Pulmonary artery endothelial cell (primary cell): ENCODE measurements at regions not wholly inside any gene's neighbourhood (a gene's known extent, or its start where the extent isn't known, plus 50 kb on each side); places are given as distances from the start of the nearest gene placed in this dataset.
"Not testable (repeated sequence)": the region's sequence is repeated elsewhere in the genome, so short reads cannot be mapped to it uniquely, and the experiment has no call there.

ENCODE experiments used
- DNase-seq: peaks from one replicate; pipeline ENCODE4 v3.0.0-alpha.2; 2011; ENCODE audit warnings: low read depth, low spot score

DNA sequence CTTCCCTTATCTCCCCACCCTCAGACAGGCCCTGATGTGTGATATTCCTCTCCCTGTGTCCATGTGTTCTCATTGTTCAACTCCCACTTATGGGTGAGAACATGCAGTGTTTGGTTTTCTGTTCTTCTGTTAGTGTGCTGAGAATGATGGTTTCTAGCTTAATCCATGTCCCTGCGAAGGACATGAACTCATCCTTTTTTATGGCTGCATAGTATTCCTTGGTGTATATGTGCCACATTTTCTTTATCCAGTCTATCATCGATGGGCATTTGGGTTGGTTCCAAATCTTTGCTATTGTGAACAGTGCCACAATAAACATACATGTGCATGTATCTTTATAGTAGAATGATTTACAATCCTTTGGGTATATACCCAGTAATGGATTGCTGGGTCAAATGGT lies 207.6 kb downstream of the RASSF9 start:
- not testable (repeated sequence) for DNase-seq

DNA sequence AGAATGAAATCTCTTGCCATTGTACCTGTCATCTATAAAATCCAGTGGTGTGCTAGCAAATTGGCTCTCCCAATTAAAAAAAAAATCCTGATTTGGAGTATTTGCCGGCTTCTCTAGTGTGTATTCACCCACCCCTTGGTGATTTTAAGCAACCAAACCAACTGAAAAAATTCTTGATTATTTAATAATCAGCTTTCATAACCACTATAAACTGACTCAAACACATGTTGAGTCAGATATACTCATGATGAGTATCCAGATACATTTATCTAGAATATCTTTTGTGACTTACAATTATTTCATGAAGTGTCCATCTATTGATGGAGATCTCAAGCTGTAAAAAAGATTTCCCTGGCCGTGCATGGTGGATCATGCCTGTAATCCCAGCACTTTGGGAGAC lies 205.4 kb downstream of the RASSF9 start:
- DNase-seq, result no peak

DNA sequence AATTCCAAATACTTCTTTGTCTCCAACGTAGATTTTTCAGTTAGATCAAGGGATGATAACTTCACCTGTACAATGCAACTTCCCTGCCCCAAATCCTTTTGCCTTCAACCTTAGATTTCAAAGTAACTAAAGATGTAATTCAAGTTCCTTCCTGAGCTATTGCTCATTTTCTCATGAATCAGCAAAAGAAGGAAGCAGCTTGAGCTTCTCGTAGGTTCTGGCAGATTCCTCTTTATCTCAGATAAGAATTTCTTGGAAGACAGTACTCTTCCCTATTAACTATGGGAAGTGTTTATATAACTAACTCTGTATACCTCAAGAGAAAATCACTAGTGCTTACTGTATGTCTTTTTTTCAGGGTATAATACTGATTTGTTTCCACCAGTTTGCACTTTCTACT lies 203.8 kb downstream of the RASSF9 start:
- DNase-seq, result no peak

DNA sequence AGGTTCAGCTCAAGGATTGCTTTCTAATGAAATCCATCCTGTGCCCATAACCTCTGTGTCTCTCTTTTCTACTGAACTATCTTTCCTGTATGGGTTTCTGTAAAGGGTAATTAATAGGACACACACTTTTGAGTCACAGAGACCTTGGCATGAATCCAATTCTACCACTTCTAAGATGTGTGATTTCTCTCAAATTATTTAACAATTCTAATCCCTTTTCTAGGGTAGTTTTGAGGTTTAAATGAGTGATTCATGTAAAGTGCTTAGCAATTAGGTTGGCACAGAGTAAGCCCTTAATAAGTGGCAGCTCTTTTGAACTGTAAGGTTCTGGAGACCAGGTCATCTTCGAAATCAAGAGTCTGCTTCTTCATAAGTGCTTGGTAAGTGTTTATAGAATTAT lies 202.7 kb downstream of the RASSF9 start:
- no peak for DNase-seq

DNA sequence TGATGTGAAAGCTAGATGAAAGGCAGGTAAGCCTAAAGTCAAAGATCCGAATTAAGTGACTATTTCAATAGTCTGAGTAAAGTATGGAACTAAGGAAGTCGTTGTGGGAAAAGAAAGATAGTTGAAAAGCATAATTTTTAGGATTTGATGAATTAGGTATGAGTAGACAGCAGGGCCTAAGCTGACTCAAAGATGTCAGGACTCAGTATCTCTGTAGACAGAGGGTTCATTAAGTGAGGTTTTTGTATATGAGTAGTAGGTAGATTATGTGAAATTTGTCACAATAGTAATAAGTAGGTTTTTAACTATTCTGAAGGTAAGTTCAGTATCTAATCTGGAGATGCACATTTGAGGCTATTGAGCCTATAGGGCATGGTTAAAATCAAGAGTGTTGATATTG lies 196.4 kb downstream of the RASSF9 start:
- DNase-seq, result no peak

DNA sequence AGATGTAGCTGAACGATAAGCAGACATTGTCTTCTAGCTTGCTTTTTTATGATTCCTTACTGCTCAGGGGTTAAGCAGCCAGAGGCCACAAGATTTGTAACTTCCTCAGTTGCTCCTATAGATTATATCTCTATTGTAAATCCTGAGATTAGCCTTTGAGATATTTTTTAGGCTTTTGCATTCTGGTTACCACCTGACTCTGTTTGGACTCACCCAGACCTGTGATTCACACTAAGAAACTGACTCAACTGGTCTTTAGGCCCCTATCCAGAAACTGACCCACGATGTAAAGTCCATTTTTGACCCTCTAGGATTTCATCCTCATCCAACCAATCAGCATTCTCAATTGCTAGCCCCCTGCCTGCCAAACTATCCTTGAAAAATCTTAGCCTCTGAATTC lies 194.4 kb downstream of the RASSF9 start:
- DNase-seq, result no peak

DNA sequence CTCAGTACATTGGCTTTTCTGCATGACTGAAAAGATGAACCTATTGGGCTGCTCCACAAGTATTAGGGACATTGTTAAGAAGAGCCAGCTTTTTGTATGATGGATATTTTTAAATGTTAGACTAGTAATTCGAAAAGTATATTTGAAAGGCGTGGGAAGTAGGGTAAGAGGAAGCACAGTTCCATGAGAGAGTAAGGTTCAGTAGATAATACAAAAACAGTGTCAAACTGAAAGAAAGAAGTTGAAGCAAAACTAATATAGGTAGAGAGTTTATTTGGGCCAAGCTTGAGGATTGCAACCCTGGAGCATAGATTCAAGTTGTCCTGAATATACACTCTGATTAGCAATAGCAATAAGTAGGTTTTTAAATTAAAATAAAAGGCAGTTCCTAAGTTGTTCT lies 193.9 kb downstream of the RASSF9 start:
- no peak for DNase-seq

DNA sequence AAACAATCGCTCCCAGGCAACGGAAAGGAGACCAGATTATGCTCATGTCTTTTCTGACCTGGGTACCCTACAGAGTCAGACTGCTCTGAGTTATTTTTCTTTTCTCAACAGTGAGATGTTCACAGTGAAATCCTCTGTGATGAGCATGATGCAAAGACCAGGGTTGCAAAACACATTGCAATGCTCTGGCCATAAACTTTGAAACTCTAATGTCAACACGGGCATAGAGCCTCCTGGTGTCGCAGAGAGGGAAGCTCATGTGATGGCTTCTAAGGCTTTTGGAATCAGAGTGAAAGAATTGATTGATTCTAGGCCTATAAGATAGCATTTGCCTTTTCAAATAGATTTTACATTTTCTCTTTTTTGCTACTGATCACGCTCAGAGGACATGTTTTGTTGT lies 193.4 kb downstream of the RASSF9 start:
- DNase-seq, result no peak

DNA sequence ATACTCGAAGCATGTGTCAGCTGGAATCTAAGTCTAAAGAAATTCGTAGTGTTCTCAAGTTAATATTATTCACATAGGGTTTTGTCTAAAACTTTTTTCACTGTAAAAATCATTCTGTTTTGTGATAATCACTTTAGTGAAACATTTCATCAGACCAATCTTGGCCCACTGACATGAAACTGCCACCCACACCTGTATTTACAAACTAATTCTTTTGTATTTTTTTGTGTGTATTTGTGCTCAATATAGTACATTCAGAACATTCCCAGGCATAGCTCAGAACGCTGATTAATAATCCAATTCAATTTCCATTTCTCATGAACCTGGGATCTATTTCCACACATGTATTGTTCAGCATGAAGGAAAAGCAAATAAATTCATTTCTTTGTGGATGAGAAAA lies 191.7 kb downstream of the RASSF9 start:
- no peak for DNase-seq

DNA sequence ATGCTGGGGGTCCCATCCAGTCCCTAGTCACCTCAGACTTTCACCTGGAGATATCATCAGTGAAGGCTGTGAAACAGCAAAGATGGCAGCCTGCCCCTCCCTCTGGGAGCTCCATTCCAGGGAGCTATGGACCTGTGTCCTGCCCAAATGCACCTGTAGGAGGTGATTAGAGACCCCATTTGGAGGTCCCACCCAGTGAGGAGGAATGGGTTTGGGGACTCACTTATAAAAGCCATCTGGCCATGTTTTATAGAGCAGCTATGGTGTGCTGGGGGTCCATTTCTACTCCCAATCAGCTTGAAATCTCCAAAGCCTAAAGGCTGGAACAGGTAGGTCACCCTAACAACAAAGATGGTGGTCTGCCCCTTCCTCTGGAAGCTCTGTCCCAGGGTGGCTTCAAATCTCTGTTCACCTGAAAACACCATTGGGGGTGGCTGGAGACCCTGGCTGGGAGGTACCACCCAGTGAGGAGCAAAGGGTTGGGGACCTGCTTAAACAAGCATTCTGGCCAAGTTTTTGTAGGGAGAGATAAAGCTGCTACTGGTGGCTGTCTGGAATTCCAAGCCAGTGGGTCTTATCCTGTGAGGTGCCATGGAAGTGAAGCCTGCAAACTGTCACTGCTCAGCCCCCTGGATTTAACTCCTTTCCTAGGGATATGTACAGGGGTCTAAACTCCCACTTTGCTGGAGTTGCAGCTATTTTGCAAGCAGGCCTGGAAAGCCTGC lies 182.3 kb downstream of the RASSF9 start:
- no peak for DNase-seq

DNA sequence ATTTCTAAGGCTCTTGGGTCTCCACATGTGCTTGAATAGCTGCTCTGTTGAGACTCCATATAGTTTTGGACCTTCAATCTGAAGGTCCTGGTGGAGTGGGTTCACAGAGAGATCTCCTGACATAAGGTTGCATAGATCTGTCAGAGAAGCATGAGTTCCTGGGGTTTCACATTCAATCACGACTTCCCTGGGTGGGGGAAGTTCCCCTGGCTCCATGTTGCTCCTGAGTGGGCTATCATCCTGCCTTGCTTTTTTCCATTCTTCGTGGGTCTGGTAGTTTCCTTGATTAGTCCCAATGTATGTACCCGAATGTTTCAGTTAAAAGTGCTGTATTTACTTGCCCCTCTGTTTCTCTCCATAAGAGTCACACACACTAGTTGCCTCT lies 181.8 kb downstream of the RASSF9 start:
- no peak for DNase-seq

DNA sequence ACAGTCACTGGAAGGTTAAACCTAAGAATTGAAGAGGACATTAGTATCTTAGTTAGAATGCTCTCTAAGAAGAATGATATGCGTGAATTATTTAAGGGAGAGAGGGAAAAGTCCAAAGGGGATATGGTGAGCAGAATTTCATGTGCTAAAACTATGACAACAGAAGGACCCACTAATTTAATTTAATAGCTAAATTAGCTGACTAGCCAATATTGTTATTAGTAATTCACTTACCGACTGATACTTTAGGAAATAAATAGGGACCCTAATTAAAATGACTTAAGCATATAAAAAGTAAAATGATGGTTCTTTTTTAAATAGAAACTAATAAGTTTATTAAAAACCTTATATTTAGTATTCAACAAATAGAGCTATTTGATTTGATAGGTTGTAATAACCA lies 179.6 kb downstream of the RASSF9 start:
- DNase-seq, result no peak

DNA sequence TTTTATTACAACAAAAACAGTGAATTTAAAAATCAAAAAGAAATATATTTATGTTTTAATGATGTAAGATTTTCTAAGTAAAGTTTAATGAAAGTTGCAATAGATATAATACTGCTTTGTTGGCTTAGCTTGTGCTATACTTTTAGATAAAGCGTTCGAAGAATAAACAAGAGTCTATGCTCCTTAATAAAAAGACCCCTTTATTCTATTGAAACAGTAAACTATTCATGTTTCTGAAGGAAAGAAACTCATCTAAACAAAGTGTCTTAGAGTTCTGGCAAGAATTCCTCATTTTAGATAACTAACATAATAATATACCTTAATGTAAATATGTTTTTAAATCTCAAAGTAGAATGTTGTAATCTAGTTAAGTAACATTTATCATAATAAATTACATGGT lies 179.0 kb downstream of the RASSF9 start:
- no peak for DNase-seq

DNA sequence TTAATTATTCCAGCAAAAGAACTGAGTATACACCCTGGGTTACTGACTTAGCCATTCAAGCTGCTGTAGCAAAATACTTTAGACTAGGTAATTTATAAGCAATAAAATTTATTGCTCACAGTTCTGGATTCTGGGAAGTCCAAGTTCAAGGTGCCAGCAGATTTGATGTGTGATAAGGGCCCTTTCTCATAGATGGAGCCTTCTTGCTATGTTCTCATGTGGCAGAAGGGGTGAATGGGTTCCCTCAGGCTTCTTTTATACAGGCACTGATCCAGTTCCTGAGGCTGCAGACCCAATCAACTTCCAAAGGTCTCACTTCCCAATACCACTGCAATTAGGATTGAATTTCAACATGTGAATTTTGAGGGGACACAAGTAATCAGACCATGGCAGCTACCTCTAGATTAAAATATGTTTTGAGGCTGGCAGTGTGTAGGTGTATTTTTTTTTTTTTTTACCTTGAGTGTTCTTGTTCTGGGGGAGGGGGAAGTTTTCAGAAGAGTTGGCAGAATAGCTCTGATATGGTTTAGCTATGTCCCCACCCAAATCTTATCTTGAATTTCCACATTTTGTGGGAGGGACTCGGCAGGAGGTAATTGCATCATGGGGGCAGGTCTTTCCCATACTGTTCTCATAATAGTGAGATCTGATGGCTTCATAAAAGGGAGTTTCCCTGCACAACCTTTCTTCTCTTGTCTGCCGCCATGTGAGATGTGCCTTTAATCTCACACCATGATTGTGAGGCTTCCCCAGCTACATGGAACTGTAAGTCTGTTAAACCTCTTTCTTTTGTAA lies 178.2 kb downstream of the RASSF9 start:
- DNase-seq, result no peak

DNA sequence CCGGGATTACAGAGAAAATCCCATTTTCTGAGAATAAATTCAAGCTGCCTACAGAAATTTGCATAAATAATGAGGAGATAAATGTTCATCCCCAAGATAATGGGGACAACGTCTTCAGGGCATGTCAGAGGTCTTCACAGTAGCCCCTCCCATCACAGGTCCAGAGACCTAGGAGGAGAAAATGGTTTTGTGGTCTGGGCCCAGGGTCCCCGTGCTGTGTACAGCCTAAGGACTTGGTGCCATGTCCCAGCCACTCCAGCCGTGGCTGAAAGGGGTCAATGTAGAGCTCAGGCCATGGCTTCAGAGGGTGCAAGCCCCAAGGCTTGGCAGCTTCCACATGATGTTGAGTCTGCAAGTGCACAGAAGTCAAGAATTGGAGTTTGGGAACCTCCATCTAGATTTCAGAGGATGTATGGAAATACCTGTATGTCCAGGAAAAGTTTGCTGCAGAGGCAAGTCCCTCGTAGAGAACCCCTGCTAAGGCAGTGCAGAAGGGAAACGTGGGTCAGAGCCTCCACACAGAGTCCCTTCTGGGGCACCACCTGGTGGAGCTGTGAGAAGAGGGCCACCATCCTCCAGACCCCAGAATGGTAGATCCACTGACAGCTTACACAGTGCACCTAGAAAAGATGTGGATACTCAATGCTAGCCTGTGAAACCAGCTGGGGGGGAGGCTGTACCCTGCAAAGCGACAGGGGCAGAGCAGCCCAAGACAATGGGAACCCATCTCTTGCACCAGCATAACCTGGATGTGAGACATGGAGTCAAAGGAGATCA lies 176.3 kb downstream of the RASSF9 start:
- no peak for DNase-seq

DNA sequence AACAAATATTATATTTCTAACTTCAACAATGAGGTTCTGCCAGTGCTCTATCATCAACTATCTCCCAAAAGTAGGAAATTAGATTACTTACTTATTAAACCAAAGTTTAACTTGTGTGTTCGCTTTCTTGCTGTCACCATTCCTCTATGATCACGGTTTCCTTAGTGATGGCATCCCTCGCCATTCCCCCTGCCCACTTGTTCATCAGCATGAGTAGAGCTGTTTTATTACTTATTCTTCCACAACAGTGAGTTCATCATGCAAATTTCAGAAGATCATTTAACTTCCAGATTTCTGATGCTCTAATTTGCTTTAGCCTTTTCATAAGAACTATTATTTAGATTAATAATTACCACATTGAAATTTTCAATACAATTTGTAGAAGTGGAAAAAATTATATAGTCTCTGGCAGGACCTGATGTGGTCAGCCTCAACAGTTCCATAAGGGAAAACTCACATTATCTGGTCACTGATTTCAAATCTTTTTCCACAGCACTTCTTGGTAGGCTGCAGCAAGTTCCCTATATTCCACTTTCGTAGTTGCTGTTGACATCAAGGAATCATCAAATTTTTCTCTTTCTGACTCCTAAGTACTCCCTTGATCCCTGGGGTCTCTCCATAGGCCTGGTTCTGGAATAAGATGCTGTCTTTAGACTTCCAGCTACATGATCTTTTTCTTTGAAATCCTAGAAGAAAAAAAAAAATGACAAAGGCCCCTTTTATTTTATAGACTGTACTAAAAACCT lies 174.6 kb downstream of the RASSF9 start:
- no peak for DNase-seq

DNA sequence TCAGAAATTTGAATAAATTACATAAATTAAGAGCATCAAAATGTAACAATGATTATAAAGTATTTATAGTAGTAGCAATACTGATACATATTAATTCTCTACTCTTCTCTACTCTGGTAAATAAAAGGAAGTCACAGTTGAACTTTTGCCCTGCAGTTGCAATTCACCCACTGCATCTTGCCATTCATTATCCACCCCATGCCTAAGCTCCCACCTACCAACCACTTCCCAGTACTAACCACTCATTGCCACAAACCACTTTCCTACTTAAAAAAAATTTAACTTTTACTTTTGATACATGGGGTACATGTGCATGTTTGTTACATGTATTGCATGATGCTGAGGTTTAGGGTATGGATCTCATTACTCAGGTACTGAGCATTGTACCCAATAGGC lies 174.0 kb downstream of the RASSF9 start:
- DNase-seq, result no peak

DNA sequence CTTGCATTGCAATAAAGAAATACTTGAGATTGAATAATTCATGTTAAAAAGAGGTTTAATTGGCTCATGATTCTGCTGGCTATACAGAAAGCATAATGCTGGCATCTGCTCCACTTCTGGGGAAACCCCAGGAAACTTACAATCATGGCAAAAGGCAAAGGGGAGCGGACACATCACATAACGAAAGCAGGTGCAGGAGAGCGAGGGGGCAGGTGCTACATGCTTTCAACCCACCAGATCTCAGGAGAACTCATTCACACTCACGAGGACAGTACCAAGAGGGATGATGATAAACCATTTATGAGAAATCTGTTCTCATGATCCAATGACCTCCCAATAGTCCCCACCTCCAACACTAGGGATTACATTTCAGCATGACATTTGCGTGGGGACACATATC lies 172.6 kb downstream of the RASSF9 start:
- DNase-seq, result no peak

DNA sequence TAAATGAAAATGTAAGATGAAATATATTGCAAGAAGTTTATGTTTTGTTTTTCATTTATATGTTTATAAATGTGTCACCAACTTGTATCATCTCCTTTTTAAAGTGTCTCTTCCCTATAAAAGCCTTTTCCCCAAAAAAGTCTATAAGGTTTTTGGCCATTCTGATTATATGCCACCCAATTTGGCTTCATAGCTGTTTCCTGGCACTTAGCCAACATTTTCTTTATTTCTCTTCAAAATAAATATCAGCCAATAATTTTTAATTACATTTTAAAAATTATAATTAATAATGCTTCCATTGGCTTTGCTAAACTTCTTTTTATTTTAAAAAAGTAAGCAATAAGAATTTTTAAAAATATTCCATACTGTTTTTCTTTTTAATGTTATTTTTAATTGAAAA lies 171.8 kb downstream of the RASSF9 start:
- no peak for DNase-seq

DNA sequence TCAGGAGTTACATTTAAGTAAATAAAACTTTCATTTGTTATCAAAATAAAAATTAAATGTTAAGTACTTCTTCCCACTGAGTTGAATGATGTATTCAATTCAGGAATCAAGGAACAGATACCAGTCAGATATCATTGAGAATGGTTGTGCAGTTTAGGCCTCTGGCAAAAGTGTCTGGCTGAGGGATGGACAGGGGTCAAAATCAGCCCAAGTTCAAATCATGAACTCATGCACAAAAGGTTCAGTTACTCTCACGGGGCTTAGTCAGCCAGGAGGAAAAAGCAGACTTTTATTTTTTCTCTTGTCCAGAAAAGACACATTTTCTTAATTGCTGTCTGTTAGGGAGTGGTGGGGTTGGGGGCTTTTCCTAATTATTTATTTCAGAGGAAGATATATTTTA lies 166.3 kb downstream of the RASSF9 start:
- no peak for DNase-seq

DNA sequence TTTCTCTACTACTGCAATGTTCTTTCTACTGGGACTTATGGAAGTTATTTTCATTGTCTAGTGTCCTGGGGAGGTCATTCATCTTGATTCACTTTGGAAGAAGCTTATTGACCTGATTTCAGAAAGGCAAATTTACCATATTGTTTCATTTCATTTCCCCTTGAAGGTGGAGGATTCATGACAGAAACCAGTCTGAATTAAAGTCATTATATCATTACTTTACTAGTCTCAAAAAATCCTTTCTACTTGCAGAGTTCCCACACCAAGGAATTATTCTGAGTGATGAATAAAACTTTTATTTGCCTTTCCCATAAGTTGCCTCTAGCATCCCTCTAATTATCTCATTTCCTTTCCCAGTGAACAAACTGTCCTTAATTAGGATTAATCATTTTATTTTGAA lies 163.8 kb downstream of the RASSF9 start:
- no peak for DNase-seq

DNA sequence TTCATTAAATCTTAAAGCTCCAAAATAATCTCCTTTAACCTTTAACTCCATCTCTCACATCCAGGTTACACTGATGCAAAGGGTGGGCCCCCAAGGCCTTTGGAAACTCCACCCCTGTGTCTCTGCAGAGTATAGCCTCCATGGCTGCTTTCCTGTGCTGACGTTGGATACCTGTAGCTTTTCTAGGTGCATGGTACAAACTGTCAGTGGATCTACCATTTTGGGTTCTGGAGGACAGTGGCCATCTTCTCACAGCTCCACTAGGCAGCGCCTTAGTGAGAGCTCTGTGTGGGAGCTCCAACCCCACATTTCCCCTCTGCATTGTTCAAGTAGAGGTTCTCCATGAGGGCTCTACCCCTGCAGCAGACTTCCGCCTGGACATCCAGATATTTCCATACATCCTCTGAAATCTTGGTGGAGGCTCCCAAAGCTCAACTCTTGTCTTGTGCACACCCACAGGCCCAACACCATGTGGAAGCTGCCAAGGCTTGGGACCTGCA lies 162.2 kb downstream of the RASSF9 start:
- DNase-seq, result no peak
